HG02943 (cell line): ENCODE measurements at regions not wholly inside any gene's neighbourhood (a gene's known extent, or its start where the extent isn't known, plus 50 kb on each side); places are given as distances from the start of the nearest gene placed in this dataset.
"Not testable (repeated sequence)": the region's sequence is repeated elsewhere in the genome, so short reads cannot be mapped to it uniquely, and the experiment has no call there.

Experiments
- ATAC-seq: cut with Tn5 transposase; IDR thresholded peaks from one replicate; pipeline ENCODE4 v1.9.1; 2021; ENCODE audit warnings: mild to moderate bottlenecking, low read depth, moderate library complexity; ENCODE audit not compliant: unreplicated experiment

- no peak for ATAC-seq
Measured at GRCh38 chr10:3919709-3920308, 134.8 kb upstream of the KLF6 start.

- not testable (repeated sequence) for ATAC-seq
Measured at GRCh38 chr10:3917392-3917791, 132.4 kb upstream of the KLF6 start.

GRCh38 chr10:3914733-3915132, 129.7 kb upstream of the KLF6 start:
- no peak for ATAC-seq

- no peak for ATAC-seq
Measured at GRCh38 chr10:3911713-3912442, 126.9 kb upstream of the KLF6 start.

GRCh38 chr10:3911241-3911640, 126.2 kb upstream of the KLF6 start:
- no peak for ATAC-seq

GRCh38 chr10:3909339-3909738, 124.3 kb upstream of the KLF6 start:
- ATAC-seq, result no peak

- ATAC-seq, result no peak
Measured at GRCh38 chr10:3908183-3908582, 123.2 kb upstream of the KLF6 start.

GRCh38 chr10:3907514-3907913, 122.5 kb upstream of the KLF6 start:
- no peak for ATAC-seq

GRCh38 chr10:3906511-3907111, 121.6 kb upstream of the KLF6 start:
- no peak for ATAC-seq

GRCh38 chr10:3904419-3904960, 119.5 kb upstream of the KLF6 start:
- no peak for ATAC-seq

GRCh38 chr10:3902809-3903410, 117.9 kb upstream of the KLF6 start:
- ATAC-seq, result peak; percentile 33

GRCh38 chr10:3902054-3902808, 117.2 kb upstream of the KLF6 start:
- ATAC-seq, result peak; percentile 96

- no peak for ATAC-seq
Measured at GRCh38 chr10:3901370-3901769, 116.4 kb upstream of the KLF6 start.

GRCh38 chr10:3900391-3900790, 115.4 kb upstream of the KLF6 start:
- ATAC-seq, result no peak

- no peak for ATAC-seq
Measured at GRCh38 chr10:3898821-3899220, 113.8 kb upstream of the KLF6 start.

GRCh38 chr10:3897156-3897555, 112.1 kb upstream of the KLF6 start:
- no peak for ATAC-seq

- ATAC-seq, result no peak
Measured at GRCh38 chr10:3896161-3896560, 111.2 kb upstream of the KLF6 start.

- ATAC-seq, result no peak
Measured at GRCh38 chr10:3895045-3895631, 110.1 kb upstream of the KLF6 start.

GRCh38 chr10:3893901-3894563, 109.0 kb upstream of the KLF6 start:
- no peak for ATAC-seq
